NCI-H2171 (cell line): ENCODE measurements at regions not wholly inside any gene's neighbourhood (a gene's known extent, or its start where the extent isn't known, plus 50 kb on each side); places are given as distances from the start of the nearest gene placed in this dataset.

Experiments used
- DNase-seq: peaks from one replicate; lab custom pipeline; 2025; lab: John Stamatoyannopoulos, UW

- DNase-seq: no peak
Observed at GRCh38 chr19:28221736-28222135, 991.2 kb downstream of the UQCRFS1 start.

GRCh38 chr19:28218728-28219127 lies 994.2 kb downstream of the UQCRFS1 start:
- DNase-seq: no peak

- no peak for DNase-seq
Observed at GRCh38 chr19:28217022-28217421, 995.9 kb downstream of the UQCRFS1 start.

- DNase-seq: no peak
Observed at GRCh38 chr19:28213470-28214082, 999.4 kb downstream of the UQCRFS1 start.

GRCh38 chr19:28210886-28211285 lies 1002.1 kb downstream of the UQCRFS1 start:
- DNase-seq: no peak

GRCh38 chr19:28208745-28209144 lies 1004.2 kb downstream of the UQCRFS1 start:
- DNase-seq: no peak

GRCh38 chr19:28207244-28207643 lies 1005.7 kb downstream of the UQCRFS1 start:
- DNase-seq: no peak

- DNase-seq: no peak
Observed at GRCh38 chr19:28201462-28201943, 1011.4 kb downstream of the UQCRFS1 start.

- no peak for DNase-seq
Observed at GRCh38 chr19:28199323-28199722, 1013.6 kb downstream of the UQCRFS1 start.

- DNase-seq: no peak
Observed at GRCh38 chr19:28196961-28197360, 1016.0 kb downstream of the UQCRFS1 start.

GRCh38 chr19:28196101-28196500 lies 1016.9 kb downstream of the UQCRFS1 start:
- DNase-seq: no peak

- DNase-seq: no peak
Observed at GRCh38 chr19:28185646-28186045, 1027.3 kb downstream of the UQCRFS1 start.

GRCh38 chr19:28184997-28185396 lies 1028.0 kb downstream of the UQCRFS1 start:
- no peak for DNase-seq

- DNase-seq: no peak
Observed at GRCh38 chr19:28176193-28176592, 1036.8 kb downstream of the UQCRFS1 start.

- DNase-seq: no peak
Observed at GRCh38 chr19:28171983-28172382, 1041.0 kb downstream of the UQCRFS1 start.

GRCh38 chr19:28170066-28170465 lies 1042.9 kb downstream of the UQCRFS1 start:
- DNase-seq: no peak

- no peak for DNase-seq
Observed at GRCh38 chr19:28169168-28169887, 1043.6 kb downstream of the UQCRFS1 start.

- no peak for DNase-seq
Observed at GRCh38 chr19:28168557-28168956, 1044.4 kb downstream of the UQCRFS1 start.

GRCh38 chr19:28166025-28166424 lies 1046.9 kb downstream of the UQCRFS1 start:
- DNase-seq: no peak

- DNase-seq: no peak
Observed at GRCh38 chr19:28164214-28164613, 1048.7 kb downstream of the UQCRFS1 start.

- DNase-seq: no peak
Observed at GRCh38 chr19:28159065-28159464, 1053.9 kb downstream of the UQCRFS1 start.

- DNase-seq: no peak
Observed at GRCh38 chr19:28155265-28155664, 1057.7 kb downstream of the UQCRFS1 start.

GRCh38 chr19:28154077-28154476 lies 1058.9 kb downstream of the UQCRFS1 start:
- DNase-seq: no peak

- DNase-seq: no peak
Observed at GRCh38 chr19:28153123-28153522, 1059.8 kb downstream of the UQCRFS1 start.
